GM12891 (cell line): ENCODE measurements at regions not wholly inside any gene's neighbourhood (a gene's known extent, or its start where the extent isn't known, plus 50 kb on each side); places are given as distances from the start of the nearest gene placed in this dataset.

Source experiments
- POLR2A ChIP-seq: IDR thresholded peaks from 2 replicates; pipeline ENCODE4 v1.6.1; 2011; ENCODE audit warnings: low read depth, low read length, control low read depth
- POLR2AphosphoS5 ChIP-seq: IDR thresholded peaks from 2 replicates; pipeline ENCODE4 v1.6.1; 2011; ENCODE audit warnings: low read depth, low read length, control low read depth
- POU2F2 ChIP-seq: IDR thresholded peaks from 2 replicates; pipeline ENCODE4 v1.6.1; 2011; ENCODE audit warnings: low read depth, mild to moderate bottlenecking, control low read depth, low read length, moderate library complexity
- TAF1 ChIP-seq: IDR thresholded peaks from 2 replicates; pipeline ENCODE4 v1.6.1; 2011; ENCODE audit warnings: low read depth, low read length, control low read depth

DNA sequence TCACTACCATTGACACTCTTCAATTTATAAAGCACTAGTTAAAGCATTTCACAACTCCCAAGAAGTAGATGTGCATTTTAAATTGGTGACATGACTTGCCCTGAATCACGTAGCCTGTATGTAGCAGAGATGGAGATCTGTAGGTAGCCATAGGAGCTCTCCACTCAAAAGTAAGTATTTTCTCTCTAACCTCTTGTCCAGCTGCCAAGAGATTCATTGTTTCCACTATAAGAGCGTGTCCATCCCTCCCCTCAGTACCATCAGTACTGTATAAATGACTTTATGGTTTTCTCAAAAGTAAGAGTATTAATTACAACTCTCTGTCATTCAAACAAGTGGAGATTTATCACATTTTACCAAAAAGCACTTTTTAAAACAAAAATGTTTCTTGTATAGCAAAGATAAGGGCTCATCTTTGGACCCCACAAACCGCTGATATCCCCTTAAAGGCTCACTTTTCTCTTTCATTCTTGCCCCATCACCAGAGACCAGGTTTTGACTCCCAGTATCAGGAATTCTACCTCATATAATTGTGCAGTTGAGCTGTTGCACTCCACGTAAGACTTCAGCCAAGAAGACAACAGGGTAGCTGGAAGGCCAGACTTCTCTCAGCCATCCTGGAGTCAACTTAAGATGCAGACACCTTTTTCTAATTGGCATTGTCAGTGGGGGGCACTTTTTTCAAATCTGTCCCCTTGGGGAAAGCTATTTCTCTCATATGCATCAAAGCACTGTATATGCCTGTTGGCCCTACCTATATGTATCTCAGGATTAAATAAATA is 78.0 kb upstream of the GALNT5 start:
- TF ChIP-seq TAF1 (no peak), POLR2AphosphoS5 (no peak), POLR2A (no peak), POU2F2 (no peak)
